GM18858 (cell line): ENCODE measurements at regions not wholly inside any gene's neighbourhood (a gene's known extent, or its start where the extent isn't known, plus 50 kb on each side); places are given as distances from the start of the nearest gene placed in this dataset.
"Not testable (repeated sequence)": the region's sequence is repeated elsewhere in the genome, so short reads cannot be mapped to it uniquely, and the experiment has no call there.

Experiments
- ATAC-seq: cut with Tn5 transposase; IDR thresholded peaks from one replicate; pipeline ENCODE4 v1.9.1; 2021; ENCODE audit not compliant: unreplicated experiment

DNA sequence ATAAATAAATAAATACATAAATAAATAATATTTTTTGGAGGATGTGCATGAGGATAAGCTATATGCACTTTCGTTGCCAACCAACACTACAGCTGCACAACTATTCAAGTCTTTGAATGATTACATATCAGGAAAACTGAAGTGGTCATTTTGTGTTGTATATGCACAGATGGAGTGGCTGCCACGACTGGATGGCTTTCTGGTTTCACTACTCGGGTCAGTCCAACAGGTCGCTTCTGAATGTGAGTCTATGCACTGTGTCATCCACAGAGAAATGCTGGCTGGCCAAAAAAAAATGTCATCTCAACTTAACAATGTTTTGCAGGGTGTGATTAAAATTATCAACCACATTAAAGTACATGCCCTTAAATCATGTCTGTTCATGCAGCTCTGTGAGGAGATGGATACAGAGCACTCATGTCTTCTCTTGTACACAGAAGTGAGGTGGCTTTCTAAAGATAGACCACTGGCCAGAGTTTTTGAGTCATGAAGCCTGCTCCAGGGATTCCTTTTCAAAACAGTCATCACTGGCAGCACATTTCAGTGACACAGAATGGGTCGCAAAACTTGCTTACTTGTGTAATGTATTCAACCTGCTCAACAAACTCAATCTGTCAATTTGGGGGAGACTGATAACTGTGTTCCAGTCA is 589.8 kb upstream of the CYLC2 start:
- ATAC-seq: no peak

DNA sequence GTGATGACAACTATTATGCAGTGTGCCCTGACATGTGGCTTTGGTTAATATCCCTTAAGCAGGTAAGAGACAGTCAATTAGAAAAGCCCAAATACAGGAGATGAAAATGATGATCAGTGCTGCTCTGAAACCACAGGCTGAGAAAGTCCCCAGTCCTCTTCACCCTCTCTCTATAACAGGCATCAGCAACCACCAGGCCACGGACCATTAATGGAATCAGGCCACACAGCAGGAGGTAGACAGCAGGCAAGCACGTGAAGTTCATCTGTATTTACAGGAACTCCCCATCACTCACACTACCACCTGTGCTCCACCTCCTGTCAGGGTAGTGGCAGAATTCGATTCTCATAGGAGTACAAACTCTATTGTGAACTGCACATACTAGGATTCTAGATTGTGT is 591.6 kb upstream of the CYLC2 start:
- no peak for ATAC-seq

DNA sequence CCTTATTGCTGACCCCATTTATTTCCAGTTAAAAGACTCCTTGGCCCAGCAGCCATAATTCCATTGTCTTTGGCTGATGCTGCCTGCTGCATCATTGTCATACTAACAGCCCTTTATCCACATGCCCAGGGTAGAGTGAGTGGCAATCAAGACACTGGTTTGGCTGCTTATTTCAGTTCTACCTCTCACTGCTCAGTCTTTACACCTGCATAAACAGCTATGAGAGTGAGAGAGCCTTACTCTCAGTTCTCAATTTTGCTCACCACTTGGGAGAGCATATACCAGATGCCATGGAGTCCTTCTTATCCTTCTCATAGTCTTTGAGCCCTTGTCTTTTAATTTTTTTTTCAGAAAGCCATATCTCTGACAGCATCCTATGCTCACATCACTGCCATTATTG is 596.9 kb upstream of the CYLC2 start:
- ATAC-seq: no peak

DNA sequence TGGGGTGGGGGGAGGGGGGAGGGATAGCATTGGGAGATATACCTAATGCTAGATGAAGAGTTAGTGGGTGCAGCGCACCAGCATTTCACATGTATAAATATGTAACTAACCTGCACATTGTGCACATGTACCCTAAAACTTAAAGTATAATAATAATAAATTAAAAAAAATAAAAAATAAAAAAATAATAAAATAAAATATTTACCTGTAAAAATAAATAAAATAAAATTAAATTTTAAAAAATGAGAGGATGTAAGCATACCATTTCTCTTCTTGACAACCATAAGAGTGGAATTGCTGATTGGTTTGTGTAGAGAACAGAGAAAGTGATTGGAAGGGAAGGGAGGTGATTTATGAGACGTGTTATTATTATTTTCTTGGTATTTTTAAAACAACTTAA is 609.5 kb upstream of the CYLC2 start:
- ATAC-seq: not testable (repeated sequence)

DNA sequence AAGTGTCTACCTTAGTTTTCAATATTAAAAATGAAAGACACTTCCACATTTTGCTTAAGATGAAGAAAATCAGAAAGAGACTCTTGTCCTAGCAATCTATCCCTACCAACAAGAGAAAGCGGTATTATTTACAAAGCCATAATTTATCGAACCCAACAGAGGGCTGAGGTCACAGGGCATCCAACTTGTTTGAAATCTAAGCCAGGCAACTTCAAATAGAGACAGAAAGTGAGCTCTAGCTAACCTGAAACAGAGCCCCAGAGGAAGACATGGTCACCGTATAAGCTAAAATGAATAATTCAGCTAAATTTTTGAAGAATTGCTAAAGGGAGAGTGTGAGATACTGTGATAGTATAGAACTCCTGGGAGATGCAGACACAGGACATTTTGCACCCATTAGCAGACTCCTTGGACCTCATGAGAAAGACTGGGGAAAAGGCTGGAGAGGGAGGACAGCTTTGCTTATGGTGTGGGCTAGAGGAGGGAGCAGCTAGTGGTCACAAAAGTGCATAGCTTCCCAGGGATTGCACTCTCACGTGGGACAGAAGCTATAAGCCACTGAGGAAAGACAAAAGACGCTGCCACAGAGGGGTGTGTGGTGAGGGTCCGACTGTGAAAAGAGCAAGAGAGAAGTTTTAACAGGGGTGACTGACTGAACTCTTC is 624.2 kb upstream of the GRIN3A start:
- no peak for ATAC-seq

DNA sequence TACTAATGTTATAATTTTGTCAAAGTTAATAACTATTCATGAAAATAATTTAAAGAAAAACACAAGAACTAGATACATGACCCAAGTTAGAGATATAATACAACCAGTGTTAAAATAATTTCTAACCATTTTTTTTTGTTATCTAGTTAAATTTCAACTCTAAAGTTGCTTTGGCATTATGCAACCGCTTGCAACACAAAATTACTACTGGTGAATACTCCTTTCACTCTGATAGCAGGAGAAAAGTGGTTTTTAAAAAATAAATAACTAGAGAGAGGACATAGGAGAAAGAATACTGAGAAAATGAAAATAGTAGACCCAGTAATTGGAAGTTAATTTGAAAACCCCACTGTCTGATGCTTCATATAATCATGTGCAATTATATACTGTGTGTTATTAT is 622.4 kb upstream of the GRIN3A start:
- ATAC-seq: no peak

DNA sequence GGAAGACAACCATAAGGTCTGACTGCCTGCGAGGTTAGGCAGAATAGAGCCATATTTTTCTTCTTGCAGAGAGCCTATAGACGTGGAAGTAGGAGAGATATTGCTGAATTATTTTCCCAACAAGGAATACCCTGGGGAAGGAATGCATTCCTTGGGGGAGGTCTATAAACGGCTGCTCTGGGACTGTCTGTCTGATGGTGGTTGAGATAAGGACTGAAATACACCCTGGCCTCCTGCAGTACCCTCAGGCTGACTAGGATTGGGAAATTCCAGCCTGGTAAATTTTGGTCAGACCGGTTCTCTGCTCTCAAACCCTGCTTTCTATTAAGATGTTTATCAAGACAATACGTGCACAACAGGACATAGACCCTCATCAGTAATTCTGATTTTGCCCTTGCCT is 617.5 kb upstream of the GRIN3A start:
- ATAC-seq: no peak

DNA sequence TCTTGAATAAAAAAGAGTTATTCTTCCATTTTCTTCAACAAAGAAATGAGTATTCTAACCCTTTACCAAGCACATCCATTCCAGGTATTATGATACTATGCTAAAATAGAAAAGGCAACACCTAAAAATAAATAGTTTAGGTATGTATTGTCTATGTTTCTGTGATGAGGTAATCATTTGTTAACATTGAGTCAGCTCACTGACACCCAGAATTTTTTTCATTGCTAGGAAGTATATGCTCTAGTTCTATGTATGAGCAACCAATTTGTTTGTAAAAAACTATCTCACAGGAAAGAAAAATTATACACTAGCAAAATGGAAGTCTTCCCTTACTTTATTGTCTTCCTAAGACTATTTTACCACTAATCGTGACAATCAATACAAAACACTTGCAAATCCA is 615.6 kb upstream of the GRIN3A start:
- ATAC-seq: no peak

DNA sequence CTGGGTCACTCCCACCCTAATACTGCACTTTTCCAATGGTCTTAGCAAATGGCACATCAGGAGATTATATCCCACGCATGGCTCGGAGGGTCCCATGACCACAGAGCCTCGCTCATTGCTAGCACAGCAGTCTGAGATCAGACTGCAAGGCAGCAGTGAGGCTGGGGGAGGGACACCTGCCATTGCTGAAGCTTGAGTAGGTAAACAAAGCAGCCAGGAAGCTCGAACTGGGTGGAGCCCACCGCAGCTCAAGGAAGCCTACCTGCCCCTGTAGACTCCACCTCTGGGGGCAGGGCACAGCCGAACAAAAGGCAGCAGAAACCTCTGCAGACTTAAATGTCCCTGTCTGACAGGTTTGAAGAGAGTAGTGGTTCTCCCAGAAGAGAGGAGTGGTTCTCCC is 599.0 kb upstream of the GRIN3A start:
- not testable (repeated sequence) for ATAC-seq

DNA sequence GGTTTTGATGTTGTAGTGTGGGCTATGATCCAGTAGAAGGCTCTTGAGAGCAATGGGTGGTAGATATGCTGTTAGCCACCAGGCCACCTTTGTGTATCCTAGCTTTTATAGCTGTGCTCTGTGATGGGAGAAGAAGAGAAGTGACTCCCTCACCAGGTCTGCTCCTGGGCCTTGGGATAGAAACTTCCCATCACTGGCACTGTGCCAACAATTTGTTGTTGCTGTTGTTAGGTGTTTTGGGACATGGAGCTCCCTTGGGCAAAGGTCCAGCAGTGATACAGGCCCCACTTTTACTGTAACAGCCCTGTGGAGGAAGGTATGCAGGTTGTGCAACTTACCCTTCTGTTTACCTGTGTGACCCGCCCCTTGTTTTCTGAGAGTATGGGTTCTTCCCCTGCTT is 570.9 kb upstream of the GRIN3A start:
- ATAC-seq: no peak

DNA sequence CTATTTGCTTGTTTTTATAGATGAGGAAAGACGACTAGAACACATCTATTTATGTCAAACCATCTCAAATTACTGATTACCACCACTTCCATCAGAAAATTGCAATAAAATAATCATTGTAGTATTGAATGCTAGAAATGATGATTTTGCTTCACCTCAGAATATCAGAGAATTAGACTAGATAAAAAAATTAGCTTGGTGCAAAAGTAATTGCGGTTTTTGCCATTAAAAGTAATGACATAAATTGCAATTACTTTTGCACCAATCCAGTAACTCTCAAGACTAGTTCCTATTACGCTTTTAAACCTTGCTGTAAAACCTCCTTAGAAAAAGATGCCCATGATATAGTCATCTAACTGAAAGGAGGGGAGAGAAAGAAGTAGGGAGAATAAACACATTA is 556.7 kb upstream of the GRIN3A start:
- ATAC-seq: no peak

DNA sequence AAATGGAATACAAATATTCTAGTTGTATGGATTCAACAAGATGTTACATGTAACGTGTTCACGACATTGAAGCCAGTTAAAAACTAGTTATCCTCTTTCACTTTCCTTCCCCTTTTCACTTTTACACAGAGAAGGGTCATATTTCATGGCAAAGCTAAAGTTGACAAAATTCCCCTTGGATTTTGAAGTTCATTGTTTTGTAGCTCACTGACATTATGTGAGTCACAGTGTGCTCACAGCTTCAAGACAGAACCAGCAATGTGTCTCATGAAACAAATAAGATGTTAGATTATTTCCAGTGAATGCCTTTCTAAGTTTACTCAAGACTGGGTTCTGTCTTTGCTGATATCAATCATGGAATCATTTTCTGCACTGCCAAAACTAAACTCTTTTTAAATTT is 535.5 kb upstream of the GRIN3A start:
- no peak for ATAC-seq

DNA sequence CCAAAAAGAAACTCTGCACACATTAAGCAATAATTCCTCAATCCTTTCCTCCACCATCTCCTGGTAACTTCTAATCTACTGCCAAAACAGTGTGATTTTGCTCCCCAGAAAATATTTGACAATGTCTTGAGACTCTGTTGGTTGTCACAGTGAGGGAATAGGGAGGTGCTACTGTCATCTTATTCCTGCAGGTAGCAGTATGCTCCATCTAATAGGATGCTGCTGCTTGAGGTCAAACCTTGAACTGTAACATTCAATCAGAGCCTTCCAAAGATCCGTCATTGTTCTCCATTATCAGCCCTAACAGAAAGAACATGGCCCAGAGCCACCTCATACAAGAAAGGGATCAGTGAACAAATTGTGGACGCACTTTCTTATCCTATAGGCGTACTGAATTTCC is 514.7 kb upstream of the GRIN3A start:
- no peak for ATAC-seq

DNA sequence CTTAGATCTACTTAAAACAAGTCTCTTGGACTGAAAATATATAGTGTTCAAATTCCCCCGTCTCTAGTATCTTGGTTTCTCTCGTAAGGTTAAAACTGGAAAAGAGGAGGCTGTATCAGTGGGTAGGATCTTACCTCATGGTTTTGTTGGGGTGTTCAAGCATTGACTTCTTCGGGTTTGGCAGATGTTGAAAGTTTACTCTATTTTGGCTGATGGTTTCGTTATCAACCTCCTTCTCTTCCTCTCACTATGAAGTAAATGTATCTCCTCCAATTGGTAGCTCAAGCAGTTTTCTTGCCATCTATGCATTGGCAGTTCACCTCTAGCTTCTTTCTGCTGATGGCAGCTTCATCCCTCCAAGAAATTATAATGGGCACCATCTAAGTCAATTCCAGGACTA is 506.5 kb upstream of the GRIN3A start:
- no peak for ATAC-seq

DNA sequence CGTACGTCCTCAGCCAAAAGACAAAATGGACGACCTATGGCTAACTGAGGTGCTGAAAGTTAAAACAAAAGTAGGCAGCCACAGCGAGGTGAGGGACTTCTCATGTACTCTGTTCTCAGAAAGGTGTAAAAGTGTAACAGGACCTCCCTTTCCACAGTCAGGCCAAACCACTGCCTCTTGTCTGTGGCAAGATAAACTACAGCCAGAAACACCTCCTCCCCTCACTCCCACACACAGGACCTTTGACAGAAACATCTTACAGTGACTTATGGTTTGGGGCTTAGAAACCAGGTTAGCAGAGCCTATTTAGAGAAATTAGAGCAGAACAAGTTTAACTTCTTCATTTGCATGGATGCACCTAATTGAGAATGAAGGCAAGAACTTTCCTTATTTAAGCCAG is 499.1 kb upstream of the GRIN3A start:
- no peak for ATAC-seq

DNA sequence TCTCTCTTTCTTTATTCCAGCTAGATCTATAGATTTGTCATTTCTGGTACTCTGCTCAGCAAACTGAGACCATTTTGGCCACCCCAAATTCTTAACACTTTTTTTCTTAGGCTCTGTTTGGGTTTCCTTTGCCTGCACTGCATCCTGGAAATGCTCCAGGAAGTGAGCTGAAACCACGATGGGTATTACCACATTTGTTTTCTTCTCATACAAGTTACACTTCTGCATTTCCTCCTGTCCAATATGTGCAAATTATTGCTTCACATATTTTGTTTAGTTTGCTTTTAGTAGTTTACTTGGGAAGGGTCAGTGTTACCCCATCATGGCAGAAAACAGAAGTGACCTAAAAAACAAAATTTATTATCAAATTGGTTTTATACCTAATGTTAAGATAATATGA is 498.6 kb upstream of the GRIN3A start:
- ATAC-seq: no peak

DNA sequence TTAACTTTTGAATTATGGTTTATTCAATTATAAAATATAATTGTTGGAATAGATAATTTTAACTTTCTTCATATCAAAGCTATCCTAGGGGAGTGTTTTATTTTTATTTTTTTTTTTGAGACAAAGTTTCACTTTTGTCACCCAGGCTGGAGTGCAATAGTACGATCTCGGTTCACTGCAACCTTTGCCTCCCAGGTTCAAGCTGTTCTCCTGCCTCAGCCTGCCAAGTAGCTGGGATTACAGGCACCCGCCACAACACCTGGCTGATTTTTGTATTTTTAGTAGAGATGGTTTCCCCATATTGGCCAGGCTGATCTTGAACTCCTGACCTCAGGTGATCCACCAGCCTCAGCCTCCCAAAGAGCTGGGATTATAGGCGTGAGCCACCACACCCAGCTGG is 489.0 kb upstream of the GRIN3A start:
- not testable (repeated sequence) for ATAC-seq

DNA sequence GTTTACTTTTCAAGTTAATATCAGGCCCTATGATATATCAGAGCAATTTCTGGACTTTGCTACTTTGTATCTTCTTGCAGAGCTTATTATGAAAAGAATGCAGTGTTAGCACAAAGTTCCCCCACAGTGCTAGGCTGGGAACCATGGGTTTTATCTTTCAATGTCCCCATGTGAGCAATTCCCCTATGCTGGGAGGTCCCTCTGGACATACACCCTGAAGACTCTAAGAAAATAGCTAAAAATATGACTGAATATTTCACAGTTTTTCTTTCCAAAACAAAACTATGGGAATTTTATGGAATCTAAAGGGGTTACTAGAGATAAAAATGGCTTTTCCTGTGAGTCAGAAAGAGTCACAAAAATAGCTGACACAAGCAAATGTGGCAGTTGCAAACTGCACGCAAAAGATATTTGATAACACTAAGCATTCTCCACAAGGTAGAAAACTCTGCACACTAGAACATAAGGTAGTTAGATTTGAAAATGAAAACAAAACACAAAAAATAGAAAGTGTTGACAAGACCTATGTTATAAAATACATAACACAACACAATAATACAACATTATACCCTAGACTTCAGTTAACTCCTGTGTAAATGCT is 487.5 kb upstream of the GRIN3A start:
- no peak for ATAC-seq

DNA sequence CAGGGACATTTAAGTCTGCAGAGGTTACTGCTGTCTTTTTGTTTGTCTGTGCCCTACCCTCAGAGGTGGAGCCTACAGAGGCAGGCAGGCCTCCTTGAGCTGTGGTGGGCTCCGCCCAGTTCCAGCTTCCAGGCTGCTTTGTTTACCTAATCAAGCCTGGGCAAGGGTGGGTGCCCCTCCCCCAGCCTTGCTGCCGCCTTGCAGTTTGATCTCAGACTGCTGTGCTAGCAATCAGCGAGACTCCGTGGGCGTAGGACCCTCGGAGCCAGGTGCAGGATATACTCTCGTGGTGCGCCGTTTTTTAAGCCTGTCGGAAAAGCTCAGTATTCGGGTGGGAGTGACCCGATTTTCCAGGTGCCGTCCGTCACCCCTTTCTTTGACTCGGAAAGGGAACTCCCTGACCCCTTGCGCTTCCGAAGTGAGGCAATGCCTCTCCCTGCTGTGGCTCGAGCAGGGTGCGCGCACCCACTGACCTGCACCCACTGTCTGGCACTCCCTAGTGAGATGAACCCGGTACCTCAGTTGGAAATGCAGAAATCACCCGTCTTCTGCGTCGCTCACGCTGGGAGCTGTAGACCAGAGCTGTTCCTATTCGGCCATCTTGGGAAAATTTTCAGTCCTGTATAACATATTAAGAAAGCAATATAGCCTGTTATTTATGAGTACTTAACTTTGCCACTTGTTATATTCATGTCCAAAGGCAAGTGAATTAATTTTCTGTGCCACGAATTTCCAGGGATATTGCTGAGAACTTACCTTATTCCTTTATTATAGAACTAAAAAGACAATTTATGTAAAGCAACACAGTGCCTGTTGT is 485.1 kb upstream of the GRIN3A start:
- not testable (repeated sequence) for ATAC-seq

DNA sequence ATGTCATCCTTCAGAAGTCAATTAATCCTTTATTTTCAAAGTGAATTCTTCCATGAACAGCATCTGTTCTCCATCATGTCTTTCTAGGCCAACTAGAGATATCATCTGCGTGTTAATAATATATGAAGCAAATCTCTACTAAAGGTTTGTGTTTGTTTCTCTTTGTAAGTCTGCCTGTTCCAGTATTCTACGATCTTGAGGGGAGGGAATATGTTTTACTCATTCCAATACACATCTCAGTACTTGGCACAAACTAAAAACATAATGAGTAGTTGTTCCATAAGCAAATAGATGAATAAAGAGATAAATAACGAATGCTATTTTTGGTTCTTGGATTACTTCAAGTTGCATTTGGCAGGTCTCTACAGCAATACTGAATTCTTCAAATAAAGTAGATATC is 470.7 kb upstream of the GRIN3A start:
- no peak for ATAC-seq

DNA sequence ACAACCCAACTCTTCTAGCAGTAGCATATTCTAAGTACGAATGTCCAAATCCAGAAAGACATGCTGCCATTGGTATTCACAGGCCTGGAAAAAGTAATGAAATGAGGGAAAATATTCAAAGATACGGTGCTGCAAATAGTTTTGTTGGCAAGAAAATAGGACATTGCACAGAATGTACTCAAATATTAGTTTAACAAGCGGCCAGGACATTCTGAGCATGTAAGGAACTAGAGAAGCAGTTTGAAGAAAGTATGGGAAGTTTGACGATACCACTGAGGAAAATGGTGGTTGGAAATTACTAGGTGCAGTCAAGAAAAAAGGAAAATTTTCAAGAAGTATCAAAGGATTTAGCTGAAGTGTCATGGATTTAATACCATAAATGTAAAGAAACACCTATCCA is 468.0 kb upstream of the GRIN3A start:
- ATAC-seq: no peak

DNA sequence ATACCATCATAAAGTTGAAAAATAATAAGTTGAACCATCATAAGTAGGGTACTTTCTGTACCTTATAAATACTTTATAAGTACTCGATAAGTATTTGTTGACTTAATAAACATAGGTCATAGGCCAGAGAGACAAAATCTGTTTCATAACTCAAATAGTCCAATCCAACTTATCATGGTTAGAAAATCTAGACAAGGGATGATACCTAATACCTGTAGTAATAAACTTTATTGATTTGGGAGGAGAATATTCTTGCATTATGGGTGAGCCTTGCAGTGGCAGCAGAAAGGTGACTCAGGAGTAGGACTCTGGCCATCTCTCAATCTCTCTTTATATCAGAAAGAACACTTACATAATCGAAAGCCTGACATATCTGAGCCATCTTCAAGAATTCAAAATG is 466.8 kb upstream of the GRIN3A start:
- ATAC-seq: no peak
